Lung (tissue), 11 donors: ENCODE measurements at regions not wholly inside any gene's neighbourhood (a gene's known extent, or its start where the extent isn't known, plus 50 kb on each side); places are given as distances from the start of the nearest gene placed in this dataset.

Experiments used
- ATAC-seq: fragments of 200-7000 bp; cut with Tn5 transposase; one replicate; pipeline ENCODE4 v1.9.1; 2020; ENCODE audit warnings: moderate number of reproducible peaks; ENCODE audit not compliant: insufficient read depth, low FRiP score
- DNase-seq, 3 donors: peaks; one replicate each; pipeline ENCODE4 v3.0.0-alpha.2; 2013 to 2017
- H3K27ac ChIP-seq, 2 donors: one replicate each; pipeline ENCODE4 v1.5.1; 2013; ENCODE audit warnings: mild to moderate bottlenecking in 2 of 2, moderate library complexity in 2 of 2, control low read depth in 1 of 2, inconsistent platforms in 1 of 2, low read depth in 1 of 2, low read length in 1 of 2
- H3K27me3 ChIP-seq, 3 donors: one replicate each; pipeline ENCODE4 v1.5.1; 2013; ENCODE audit warnings: low read length in 2 of 3; ENCODE audit not compliant: control insufficient read depth in 3 of 3, insufficient read depth in 3 of 3
- H3K36me3 ChIP-seq, 4 donors: one replicate each; pipeline ENCODE4 v1.5.1; 2013; ENCODE audit warnings: low read length in 4 of 4, mild to moderate bottlenecking in 1 of 4, moderate library complexity in 1 of 4; ENCODE audit not compliant: control insufficient read depth in 4 of 4, insufficient read depth in 4 of 4
- H3K4me1 ChIP-seq, 5 donors: one replicate each; pipeline ENCODE4 v1.5.1; 2013; ENCODE audit warnings: low read length in 5 of 5, mild to moderate bottlenecking in 2 of 5, moderate library complexity in 1 of 5; ENCODE audit not compliant: control insufficient read depth in 5 of 5, insufficient read depth in 5 of 5
- H3K4me3 ChIP-seq: one replicate; pipeline ENCODE4 v1.5.1; 2013; ENCODE audit warnings: mild to moderate bottlenecking, control low read depth, moderate library complexity
- H3K9ac ChIP-seq, 2 donors: one replicate each; pipeline ENCODE4 v1.5.1; 2013; ENCODE audit warnings: low read length in 2 of 2, control low read depth in 1 of 2; ENCODE audit not compliant: insufficient read depth in 1 of 2
- H3K9me3 ChIP-seq, 4 donors: one replicate each; pipeline ENCODE4 v1.5.1; 2013; ENCODE audit warnings: low read length in 3 of 4, mild to moderate bottlenecking in 1 of 4, moderate library complexity in 1 of 4; ENCODE audit not compliant: control insufficient read depth in 4 of 4, insufficient read depth in 3 of 4
- CTCF ChIP-seq: IDR thresholded peaks from 2 replicates; pipeline ENCODE4 v1.5.1; 2012; ENCODE audit warnings: mild to moderate bottlenecking; ENCODE audit errors: control extremely low read depth, extremely low read depth
- WGBS, 2 donors: extraction: QIAGEN DNeasy Blood & Tissue Kit; methylation state at CpG; one replicate each; pipeline ENCODE4 v1.1.7; 2013; 5-methylcytosine and 5-hydroxymethylcytosine counted together
- donor health status: control.
- donor health status: control.
- donor health status: Bipolar disorder and iron deficiency.
- donor health status: healthy.
- donor health status: DM: yes; HTN: yes; CAD: no.

GRCh38 chr2:49296107-49296867, 142.0 kb upstream of the FSHR start:
- no peak overlapping the region for H3K27ac ChIP-seq
- ATAC-seq (no peak), DNase-seq (no peak)
- H3K27me3 ChIP-seq = no peaks in the 10 kb centered on the region
- no peaks in the 10 kb centered on the region for H3K4me1 ChIP-seq
- no peaks in the 10 kb centered on the region for H3K36me3 ChIP-seq
- H3K9ac ChIP-seq = no peak overlapping the region
- peaks cover 0 to 4% (median 0%) of the 10 kb centered on the region in 4 donors for H3K9me3 ChIP-seq
- no peak for TF ChIP-seq CTCF
- H3K4me3 ChIP-seq = no peak overlapping the region
- WGBS, 2 donors = 83 to 85% methylated on average over 6 of the region's 6 CpGs

- H3K27me3 ChIP-seq = no peaks in the 10 kb centered on the region
- no peak for TF ChIP-seq CTCF
- H3K36me3 ChIP-seq = no peaks in the 10 kb centered on the region
- H3K9ac ChIP-seq = no peak overlapping the region
- ATAC-seq (no peak), DNase-seq (no peak)
- no peak overlapping the region for H3K27ac ChIP-seq
- no peak overlapping the region for H3K4me3 ChIP-seq
- H3K9me3 ChIP-seq = peaks cover 0 to 4% (median 0%) of the 10 kb centered on the region in 4 donors
- peaks cover 0 to 3% (median 0%) of the 10 kb centered on the region in 5 donors for H3K4me1 ChIP-seq
Observed at GRCh38 chr2:49294225-49294624, 139.9 kb upstream of the FSHR start.

- WGBS, 2 donors = 62 to 87% methylated on average over 3 of the region's 3 CpGs
Observed at GRCh38 chr2:49291619-49292018, 137.3 kb upstream of the FSHR start.

More at GRCh38 chr2:49291619-49292018, 137.3 kb upstream of the FSHR start:
- no peak overlapping the region for H3K4me3 ChIP-seq
- DNase-seq = no peak
- H3K4me1 ChIP-seq = peaks cover 0 to 14% (median 0%) of the 10 kb centered on the region in 5 donors
- ATAC-seq = no peak
- no peaks in the 10 kb centered on the region for H3K9me3 ChIP-seq
- H3K27ac ChIP-seq = no peak overlapping the region
- H3K36me3 ChIP-seq = no peaks in the 10 kb centered on the region
- H3K27me3 ChIP-seq = no peaks in the 10 kb centered on the region
- no peak for TF ChIP-seq CTCF
- H3K9ac ChIP-seq = no peak overlapping the region
